Kidney capillary endothelial cell (primary cell): ENCODE measurements at regions not wholly inside any gene's neighbourhood (a gene's known extent, or its start where the extent isn't known, plus 50 kb on each side); places are given as distances from the start of the nearest gene placed in this dataset.
A peak's percentile ranks its signal among the peaks of the same experiment; 100 is the strongest.

ENCODE experiments used
- DNase-seq: peaks from one replicate; pipeline ENCODE4 v3.0.0-alpha.2; 2018; ENCODE audit warnings: low spot score

DNA sequence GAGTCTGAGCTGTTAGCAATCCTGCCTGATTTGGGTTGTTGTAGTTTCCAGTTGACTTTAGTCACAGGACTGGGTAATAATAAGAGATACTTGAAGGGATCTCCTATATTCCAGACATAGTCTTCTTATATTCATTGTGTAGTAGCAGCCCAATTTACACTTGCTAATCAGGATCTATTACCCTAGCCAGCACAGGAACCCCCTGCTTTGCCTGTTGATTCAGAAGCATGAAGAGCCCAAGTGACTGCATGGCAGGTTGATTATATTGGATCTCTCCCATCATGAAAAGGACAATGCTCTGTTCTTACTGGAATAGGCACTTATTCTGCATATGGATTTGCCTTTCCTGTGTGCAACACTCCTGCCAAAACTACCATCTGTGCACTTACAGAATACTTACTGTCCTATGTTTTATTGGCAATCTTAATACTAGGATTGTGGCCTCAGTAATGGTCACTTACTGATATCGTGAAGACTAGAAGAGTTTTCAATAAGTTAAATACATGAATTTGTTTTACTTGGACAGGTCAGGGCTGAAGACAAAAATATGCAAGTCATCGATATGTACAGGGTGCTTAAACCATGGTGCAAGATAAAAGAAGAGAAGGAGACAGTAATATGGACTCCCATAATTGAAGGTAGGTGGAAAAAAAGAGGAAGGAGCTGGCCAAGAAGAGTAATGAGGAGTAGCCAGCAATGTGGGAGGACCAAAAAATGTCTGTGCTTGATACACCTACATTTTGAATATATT is 304.1 kb downstream of the MCTP2 start:
- DNase-seq = no peak

- no peak for DNase-seq
Observed at GRCh38 chr15:94536549-94536948, 305.2 kb downstream of the MCTP2 start.

- DNase-seq = no peak
Observed at GRCh38 chr15:94538280-94538679, 306.9 kb downstream of the MCTP2 start.

DNA sequence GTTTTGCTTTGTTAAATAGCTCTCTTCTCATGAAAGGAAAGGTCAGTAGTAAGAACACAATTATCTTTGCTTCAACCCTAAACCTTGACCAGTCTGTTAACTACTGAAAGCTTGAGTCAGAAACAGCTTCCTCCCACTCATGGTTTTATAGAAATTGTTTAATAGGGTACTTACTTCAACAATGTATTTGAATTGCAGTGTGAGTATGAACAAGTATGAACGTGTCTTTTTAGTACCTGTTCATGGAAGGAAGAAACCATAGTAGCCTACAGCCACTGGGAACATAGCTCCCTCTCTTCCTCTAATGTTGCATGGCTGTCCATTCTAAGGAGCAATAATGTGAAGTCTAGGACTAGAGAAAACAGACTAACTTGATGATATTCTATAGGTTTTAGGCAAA is 311.0 kb downstream of the MCTP2 start:
- no peak for DNase-seq

DNA sequence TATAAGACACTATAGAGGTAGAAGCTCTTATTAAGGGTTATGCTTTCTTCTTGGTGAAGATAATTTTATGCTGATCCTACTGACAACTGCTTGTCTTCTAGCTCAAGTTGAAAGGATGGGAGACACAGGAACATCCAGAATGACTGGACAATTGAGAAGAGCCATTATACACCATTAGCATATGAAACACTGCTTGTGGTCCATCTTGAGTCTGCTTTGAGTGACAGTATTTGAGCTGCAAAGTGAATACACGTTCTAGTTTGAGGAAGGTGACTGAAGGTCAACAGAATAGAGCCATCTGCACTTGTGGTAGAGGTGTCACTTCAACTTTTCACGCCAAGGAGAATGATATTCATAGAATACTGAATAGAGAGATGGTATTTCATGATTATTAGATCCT is 315.4 kb downstream of the MCTP2 start:
- DNase-seq = no peak

DNA sequence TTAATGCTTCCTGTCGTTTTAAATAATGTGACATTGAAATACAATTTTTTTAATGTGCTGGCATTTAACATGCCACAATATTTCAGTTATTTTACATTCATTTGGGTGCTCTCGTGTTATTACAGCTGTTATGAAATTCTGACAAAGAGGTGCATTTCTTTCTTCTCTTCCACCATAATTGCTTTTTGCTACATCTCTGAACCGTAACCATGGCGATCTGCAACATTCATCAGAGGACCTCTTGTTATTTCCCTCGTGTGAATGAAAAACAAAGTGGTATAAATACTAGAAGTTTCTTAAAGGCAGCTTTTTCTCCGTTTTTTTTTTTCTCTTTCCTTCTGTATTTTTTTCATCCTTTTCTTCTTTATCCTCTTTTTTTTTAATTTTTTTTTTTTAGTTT is 316.4 kb downstream of the MCTP2 start:
- no peak for DNase-seq

- DNase-seq = no peak
Observed at GRCh38 chr15:94555841-94556519, 324.6 kb downstream of the MCTP2 start.

GRCh38 chr15:94561036-94561689 is 329.8 kb downstream of the MCTP2 start:
- DNase-seq = no peak

DNA sequence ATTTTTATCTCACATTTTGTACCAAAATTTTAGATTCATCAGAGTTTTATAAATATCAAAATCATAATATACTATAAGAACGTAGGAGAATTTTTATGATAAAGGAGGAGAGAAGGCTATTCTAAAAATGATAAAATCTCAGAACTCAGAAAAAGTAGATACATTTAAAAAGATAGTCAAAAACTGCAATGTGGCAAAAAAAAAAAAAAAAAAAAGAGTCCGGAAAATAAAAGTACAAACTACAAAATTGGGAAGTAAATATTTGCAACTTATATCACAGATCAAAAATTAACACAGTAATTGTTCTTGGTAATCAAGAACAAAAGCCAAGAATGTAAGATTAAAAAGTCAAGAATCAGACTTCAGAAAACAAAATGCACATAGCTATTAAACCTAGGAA is 332.1 kb downstream of the MCTP2 start:
- DNase-seq = no peak

DNA sequence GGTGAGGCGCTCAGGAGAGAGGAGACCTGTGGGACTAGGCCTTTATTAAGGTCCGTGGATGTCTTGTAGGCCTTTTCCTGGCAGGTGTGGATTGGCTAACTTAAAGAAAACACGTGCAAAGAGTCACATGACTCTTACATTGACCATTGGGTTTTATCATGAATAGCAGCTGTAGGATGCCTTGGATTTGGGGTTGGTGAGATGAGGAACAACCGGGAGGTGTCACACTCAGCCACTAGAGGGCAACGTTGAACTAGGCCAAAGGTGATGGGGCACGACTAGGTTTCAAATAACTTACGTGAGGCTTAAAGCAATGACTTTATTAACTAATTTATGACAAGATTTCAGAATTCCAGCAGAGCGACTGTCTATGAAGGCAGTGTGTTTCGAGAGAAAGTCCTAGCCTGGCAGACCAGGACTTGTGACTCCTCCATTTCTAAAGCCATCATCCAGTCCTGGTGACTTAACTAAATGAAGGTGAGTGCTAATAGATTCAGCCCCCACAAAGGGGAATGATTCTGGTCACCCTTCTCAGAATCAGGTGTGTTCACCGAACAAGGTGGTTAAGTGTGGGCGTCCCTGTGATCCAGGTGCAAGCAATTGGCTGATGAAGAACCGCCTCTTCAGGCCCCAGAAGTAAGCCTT is 345.6 kb downstream of the MCTP2 start:
- no peak for DNase-seq

DNA sequence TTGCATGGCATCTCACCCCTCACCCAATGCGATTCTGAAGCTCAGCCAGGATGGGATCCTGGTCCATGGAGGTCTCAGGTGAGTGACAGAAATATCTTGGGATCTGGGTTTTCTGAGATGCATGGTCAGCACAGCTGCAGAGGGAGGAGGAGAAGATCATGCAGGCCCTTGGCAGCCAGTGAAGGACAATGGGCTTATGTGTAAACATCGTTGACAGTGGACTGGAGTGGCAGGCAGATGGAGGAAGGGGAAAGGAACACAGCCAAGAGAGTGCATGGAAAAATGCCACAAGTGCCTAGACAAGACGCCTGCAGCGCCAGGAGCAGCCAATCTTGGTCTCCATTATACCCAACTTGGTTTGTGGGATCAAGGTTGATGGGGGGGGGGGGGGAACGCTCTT is 347.9 kb downstream of the MCTP2 start:
- no peak for DNase-seq

DNA sequence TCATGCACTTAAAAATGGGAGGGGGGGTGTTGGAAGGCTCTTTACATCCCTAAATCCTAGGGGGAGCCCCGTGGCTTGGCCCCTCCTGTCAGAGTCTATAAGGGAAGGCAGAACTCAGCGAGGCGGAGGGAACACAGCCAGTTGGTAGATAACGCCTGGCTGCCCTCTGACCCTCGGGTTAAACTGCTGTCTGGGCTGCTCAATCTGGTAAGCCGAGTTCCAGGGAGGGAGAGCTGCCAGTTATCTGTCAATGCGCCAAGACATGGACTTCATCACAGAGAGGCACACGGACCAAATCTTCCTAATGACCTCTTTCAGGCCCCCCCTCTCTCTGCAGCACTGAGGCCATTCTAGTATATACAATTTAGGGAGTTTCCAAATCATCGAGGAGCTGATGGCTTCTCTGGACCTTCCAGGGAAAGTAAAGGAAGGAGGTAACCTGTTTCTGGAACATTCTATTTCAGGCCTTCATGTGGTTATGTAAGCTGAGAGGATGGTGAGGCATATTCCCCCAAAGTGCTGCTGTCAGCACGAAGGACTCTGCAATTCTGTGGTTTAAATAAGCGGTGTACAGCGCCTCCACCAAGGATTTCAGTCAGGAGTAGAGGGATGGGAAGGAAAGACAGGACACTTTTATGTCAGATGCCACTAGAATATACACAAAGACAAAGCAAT is 349.0 kb downstream of the MCTP2 start:
- no peak for DNase-seq

GRCh38 chr15:94582368-94582767 is 351.0 kb downstream of the MCTP2 start:
- peak; percentile 75 for DNase-seq

DNA sequence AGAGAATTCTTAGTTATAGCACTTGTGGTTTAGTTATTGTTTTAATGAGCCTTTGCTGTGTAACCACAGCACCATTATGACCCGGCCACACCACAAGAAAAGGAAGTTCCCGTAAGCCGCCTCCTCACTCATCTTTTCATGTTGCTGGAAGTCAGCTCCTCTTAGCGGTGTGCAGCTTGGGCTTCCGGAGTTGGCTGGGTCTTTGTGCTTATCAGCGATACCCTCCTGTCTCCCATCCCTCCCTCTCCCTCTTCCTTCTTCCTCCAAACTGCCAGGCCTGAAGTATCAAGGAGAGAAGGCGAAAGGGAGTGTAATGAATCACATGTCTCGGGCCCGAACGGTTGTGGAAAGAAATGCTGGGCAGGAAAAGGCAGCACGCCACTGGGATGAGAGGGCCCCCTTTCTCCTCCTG is 353.5 kb downstream of the MCTP2 start:
- peak; percentile 87 for DNase-seq

GRCh38 chr15:94586099-94586498 is 354.7 kb downstream of the MCTP2 start:
- DNase-seq = no peak

- no peak for DNase-seq
Observed at GRCh38 chr15:94587113-94587512, 355.8 kb downstream of the MCTP2 start.

- no peak for DNase-seq
Observed at GRCh38 chr15:94588993-94589392, 357.6 kb downstream of the MCTP2 start.

DNA sequence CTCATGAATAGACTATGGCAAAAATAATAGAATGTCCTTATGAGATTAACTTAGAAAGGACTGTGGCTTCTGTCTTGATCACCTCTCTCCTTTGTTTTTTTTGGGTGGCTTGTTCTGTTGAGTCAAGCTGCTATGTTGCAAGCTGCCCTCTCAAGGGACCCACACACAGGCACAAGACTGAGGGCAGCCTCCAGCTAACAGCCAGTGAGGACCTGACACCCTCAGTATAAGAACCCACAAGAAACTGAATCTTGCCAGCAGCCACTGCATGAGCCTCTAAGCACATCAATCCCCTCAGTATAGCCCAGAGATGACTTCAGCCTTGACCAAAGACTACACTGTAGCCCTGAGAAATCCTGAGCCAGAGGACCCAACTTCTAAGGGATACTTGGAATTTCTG is 361.1 kb downstream of the MCTP2 start:
- DNase-seq = no peak

DNA sequence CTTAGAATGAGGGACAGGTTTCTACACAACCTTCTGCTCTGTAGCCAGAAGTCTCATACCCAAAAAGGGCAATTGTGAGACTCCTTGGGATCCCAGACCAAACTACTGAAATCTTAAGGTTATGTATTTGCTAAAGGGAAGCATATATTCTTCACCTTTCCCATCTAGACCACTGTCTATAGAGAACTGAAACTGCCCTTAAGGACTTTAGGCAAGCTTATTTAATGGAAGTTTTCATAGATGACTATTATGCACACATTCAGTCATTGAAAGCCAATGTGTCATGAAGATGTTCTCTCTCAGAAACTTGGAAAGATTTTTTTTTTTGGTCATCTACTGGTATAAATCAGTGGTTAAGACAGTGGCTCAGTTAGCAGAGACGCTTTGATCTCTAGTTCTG is 365.3 kb downstream of the MCTP2 start:
- no peak for DNase-seq

DNA sequence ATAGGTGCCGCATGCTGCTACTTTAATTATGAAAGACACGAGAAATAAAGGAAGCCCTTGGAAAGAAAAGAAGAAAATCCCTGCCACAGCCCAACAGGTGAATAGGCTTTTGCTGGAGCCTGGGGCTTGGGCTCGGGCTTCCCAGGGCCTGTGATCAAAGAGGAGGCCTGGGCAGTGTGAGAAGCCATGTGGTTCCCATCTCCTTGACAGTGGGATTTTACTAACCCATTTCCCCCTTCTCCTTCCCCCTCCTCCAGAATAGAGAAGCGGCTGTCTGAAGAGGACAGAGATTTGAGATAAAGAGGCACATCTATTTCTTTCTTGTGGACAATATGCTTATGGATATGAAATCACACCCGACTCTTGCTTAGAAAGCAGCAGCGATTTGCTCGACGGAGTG is 369.1 kb downstream of the MCTP2 start:
- DNase-seq = no peak

DNA sequence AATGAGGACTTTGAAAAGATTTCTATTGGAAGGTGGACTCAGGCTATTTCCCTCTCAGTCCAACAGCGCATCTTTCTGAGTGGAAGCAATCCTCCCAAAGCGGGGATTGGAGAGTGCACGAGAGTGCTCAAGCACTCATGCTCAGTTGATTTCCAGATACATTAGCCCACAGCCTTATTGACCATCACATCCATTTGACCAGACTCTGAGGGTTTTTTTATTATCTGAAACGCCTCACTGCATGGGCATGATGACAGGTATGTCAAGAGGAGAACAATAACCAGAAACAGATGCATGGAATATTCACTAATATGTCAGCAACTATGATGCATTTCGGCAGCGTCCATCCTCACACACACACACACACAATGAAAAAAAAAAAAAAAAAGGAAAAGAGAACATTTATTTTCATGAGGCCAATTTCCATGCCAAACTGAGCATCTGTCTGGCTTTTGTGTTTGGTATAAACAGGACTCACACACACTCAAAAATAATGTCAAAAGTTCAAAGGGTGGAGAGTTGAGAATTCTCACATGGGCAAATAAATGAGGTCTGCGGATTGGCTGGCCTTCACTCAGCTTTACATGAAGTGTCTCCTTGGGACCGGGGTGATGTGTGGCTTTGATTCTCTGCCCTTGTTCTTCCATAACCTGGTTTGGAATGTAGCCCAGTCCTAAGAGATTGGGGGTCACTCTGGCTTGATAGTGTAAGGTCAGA is 371.6 kb downstream of the MCTP2 start:
- DNase-seq = peak; percentile 29

GRCh38 chr15:94606286-94606685 is 374.9 kb downstream of the MCTP2 start:
- DNase-seq = no peak
